HG03280 (cell line): ENCODE measurements at regions not wholly inside any gene's neighbourhood (a gene's known extent, or its start where the extent isn't known, plus 50 kb on each side); places are given as distances from the start of the nearest gene placed in this dataset.
"Not testable (repeated sequence)": the region's sequence is repeated elsewhere in the genome, so short reads cannot be mapped to it uniquely, and the experiment has no call there.

ENCODE experiments used
- ATAC-seq: cut with Tn5 transposase; IDR thresholded peaks from one replicate; pipeline ENCODE4 v1.9.1; 2021; ENCODE audit warnings: mild to moderate bottlenecking, moderate library complexity; ENCODE audit not compliant: unreplicated experiment

- ATAC-seq = no peak
Observed at GRCh38 chr10:117492504-117492903, 50.0 kb upstream of the EMX2 start.

GRCh38 chr10:117488004-117488403 lies 54.5 kb upstream of the EMX2 start:
- ATAC-seq = no peak

DNA sequence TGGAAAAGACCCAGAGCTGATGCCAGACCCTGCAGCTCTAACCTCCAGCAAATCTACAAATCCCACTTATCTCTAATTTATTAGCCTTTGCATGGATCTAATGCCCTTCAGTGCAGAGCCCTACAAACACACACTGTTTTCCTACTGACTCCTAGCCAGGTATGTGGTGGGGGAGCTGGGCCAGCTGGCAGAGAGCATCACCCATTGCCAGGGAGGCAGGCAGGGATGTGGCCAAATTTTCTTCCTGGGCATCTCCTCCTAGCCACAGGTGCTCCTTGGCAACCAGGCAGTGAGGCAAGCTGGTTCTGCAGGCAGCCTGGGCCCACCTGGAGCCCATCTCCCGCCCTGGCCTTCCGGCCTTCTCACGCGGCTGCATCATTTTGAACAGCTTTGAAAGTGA lies 55.9 kb upstream of the EMX2 start:
- no peak for ATAC-seq

- ATAC-seq = no peak
Observed at GRCh38 chr10:117483056-117483590, 59.4 kb upstream of the EMX2 start.

DNA sequence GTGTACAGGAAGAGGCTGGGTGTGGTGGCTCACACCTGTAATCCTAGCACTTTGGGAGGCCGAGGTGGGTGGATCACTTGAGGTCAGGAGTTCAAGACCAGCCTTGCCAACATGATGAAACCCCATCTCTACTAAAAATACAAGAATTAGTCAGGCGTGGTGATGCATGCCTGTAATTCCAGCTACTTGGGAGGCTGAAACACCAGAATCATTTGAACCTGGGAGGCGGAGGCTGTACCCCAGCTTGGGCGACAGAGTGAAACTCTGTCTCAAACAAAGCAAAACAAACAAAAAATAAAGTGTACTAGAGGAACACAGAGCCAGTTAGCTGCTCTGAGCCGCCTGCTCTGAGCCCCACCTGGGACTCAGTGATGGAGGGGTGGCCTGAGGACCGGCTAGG lies 61.5 kb upstream of the EMX2 start:
- ATAC-seq = not testable (repeated sequence)

DNA sequence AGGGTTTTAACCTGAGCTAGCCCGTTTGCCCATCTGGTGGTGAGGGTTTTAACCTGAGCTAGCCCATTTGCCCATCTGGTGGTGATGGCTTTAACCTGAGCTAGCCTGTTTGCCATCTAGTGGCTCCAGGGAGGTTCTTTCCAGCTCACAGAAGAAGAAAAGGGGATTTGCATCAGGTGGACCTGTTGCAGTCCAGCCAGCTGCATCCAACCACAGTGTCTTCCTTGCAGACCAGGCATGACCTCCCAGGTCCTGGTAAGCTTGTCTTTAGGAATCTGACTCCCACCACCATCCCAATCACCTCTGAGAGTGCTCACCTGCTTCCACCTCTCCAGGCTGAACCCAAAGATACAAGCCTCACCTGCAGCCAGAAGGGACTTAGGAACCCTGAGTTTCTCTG lies 62.4 kb upstream of the EMX2 start:
- no peak for ATAC-seq

- no peak for ATAC-seq
Observed at GRCh38 chr10:117477961-117478670, 64.4 kb upstream of the EMX2 start.

DNA sequence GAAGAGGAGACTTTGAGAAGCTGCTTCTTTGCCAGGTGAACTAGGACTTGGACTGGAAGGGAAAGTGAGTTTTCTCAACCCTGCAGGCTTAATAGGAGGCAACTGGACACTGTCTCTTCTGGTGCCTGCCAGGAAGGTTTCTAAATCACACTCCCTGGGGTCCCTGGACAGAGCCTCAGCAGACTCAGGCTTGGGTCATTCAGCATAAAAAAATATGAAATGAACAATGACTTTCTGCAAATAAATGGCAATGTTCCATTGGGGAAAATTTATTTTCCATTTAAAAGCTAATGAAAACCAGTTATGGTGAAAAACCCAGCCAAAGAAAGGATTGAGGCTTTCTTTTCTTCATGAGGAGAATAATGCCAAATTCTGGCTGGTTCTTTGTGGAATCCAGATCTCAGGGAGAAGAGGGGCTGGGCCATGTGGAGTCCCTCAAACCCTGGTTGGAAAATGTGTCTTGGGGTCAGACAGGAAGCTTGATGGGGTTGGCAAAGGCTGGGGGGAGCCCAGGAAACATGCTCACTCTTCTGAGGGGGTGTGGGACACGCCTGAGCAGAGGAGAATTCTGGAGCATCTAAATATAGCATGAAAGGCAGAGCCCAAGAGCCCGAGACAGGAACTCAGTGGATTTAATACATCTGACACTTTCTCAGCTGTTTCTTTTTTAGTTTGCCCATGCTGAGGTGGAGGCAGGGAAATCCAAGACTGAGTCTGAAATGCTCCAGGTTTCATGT lies 65.2 kb upstream of the EMX2 start:
- ATAC-seq = no peak

- no peak for ATAC-seq
Observed at GRCh38 chr10:117476716-117477115, 65.8 kb upstream of the EMX2 start.

GRCh38 chr10:117476281-117476680 lies 66.3 kb upstream of the EMX2 start:
- no peak for ATAC-seq

DNA sequence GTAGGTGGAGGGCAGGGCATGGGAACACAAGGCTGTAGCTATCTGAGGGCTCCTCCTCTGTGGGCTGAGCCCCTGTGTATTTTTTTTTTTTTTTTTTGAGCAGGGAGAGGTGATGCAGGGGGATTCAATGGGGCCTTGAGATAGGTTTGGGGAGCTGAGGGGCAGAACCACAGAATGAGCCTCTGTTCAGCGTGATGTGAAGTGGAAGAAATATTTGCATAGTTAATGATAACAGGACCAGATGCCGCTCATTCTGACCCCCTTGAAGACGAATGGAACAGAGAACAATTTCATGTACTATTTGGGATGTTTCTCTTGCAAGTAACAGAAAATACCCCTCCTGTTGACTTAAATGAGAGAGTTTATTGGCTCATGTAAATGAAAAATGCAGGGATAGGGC lies 69.7 kb upstream of the EMX2 start:
- no peak for ATAC-seq

GRCh38 chr10:117471344-117471874 lies 71.1 kb upstream of the EMX2 start:
- no peak for ATAC-seq

- ATAC-seq = no peak
Observed at GRCh38 chr10:117470733-117471132, 71.8 kb upstream of the EMX2 start.

DNA sequence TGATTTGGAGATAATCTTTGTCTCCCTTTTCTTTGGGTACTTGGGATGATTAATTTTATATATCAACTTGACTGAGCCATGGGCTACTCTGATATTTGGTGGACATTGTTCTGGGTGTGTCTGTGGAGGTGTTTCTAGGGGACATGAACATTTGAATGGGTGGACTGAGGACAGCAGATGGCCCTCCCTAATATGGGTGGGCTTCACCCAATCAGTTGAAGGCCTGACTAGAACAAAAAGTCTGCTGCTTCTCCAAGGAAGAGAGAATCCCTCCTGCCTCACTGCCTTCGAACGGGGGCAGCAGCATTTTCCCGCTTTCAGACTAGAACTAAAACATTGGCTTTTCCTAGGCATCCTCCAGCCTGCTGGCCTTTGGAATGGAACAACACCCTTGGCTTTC lies 73.9 kb upstream of the EMX2 start:
- no peak for ATAC-seq

DNA sequence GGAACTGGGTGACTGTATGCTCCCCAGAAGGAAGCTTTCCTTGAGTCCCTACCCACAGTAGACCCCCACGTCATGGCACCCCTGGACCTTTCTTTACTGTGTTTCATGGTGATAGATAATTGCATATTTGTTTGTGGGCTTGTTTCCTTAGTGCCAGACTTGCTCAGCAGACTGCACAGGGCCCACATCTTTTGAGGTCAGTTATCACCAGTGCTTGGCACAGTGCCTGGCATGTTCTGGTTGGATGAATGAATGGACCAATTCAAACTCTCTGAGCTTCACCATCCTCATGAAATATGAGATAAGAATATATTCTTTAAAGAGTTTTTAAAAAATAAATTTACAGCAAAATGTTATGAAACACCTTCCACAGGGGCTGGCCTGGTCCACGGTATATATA lies 78.4 kb upstream of the EMX2 start:
- no peak for ATAC-seq

GRCh38 chr10:117463545-117463920 lies 79.0 kb upstream of the EMX2 start:
- ATAC-seq = no peak

DNA sequence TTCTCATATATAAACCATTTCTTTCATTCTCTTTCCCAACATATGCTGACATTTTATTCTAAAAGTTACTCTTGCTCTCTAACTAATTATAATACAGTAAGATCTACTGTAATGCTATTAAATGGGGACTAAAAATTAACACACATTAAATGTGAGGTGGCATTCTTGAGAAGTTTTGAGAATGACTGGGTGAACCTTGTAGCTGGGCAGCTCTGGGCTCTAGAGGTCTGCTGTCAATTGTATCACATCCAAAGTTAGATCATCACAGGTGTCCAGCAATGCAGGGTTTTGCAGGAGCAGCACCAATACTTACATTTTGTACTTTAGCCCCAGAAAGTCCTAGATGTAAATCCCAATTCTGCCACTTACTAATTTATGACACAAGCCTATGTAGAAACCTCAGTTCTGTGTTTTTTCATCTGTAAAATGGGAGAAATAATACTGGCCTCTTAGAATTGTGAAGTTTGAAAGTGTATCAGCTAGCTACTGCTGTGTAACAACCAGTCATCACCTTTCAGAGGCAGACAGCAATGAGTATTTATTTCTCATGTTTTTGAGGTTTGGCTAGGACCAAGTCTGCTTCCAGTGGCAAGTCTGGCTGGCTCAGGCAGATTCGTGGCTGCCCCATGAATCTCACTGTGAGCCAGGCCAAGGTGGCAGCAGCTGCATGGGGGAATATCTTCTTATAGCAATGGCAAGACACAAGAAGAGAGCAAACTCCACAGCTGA lies 79.6 kb upstream of the EMX2 start:
- ATAC-seq = no peak

GRCh38 chr10:117462424-117462792 lies 80.1 kb upstream of the EMX2 start:
- ATAC-seq = no peak

DNA sequence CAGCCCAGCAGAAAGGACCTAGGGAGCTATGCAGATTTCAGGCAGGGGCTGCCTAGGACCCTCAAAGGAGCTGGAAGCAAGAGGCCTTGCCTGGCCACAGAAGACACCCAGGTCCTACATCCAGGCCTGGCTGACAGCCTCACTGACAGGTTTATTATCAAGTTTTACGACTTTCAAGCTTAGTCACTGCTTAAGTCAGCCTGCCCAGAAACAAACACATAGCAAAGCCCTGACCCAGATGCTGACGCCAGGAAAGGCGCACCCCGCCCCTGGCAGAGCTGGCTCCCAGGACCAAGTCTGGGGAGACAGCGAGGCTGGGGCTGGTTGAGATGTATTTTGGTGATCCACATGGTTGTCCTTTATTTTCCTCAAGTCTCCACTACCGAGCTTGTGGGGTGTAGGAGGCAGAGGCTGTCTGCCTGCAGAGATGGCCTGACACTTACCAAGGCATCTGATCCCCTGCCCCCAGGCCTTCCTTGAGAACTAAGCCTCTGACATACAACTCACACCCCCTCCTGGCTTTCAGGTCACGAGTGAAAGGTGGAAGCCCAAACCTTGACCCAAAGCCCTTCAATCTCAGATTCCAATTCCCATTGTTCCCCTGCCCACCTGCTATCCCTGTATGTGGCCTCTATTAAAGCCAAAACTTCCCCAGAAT lies 80.7 kb upstream of the EMX2 start:
- ATAC-seq = no peak

GRCh38 chr10:117460846-117461765 lies 81.4 kb upstream of the EMX2 start:
- ATAC-seq = no peak
